MCF 10A (cell line): ENCODE measurements at regions not wholly inside any gene's neighbourhood (a gene's known extent, or its start where the extent isn't known, plus 50 kb on each side); places are given as distances from the start of the nearest gene placed in this dataset.
"Not testable (repeated sequence)": the region's sequence is repeated elsewhere in the genome, so short reads cannot be mapped to it uniquely, and the experiment has no call there.

Experiments
- BruUV-seq: library from RNA; stranded (reverse); fragments of 400-500 nt; replicated peaks from 2 replicates; lab custom pipeline; 2021; lab: Mats Ljungman, UMichigan
- CTCF ChIA-PET: fragments of 300-600 bp; sonication (Branson Sonifier 250); formaldehyde crosslinking; extraction: SDS; loops from one replicate; lab custom pipeline; 2021; ENCODE audit warnings: antibody characterized with exemption, inconsistent platforms; lab: Yijun Ruan, JAX
- POLR2A ChIA-PET: fragments of 300-600, 350-650 bp; sonication (Branson Sonifier 250); formaldehyde crosslinking; extraction: SDS; loops from one replicate; lab custom pipeline; 2020; ENCODE audit warnings: antibody characterized with exemption, inconsistent platforms; lab: Yijun Ruan, JAX
- DNase-seq: peaks from one replicate; pipeline ENCODE4 v3.0.0-alpha.2; 2018; ENCODE audit not compliant: unreplicated experiment
- H3K27ac Mint-ChIP-seq: one replicate; pipeline ENCODE4 v1.8.0; 2022; ENCODE audit warnings: mild to moderate bottlenecking, low read depth, mixed read lengths; ENCODE audit not compliant: unreplicated experiment
- H3K27me3 Mint-ChIP-seq: one replicate; pipeline ENCODE4 v1.8.0; 2022; ENCODE audit warnings: mixed read lengths; ENCODE audit not compliant: insufficient read depth, unreplicated experiment
- H3K36me3 Mint-ChIP-seq: one replicate; pipeline ENCODE4 v1.8.0; 2022; ENCODE audit warnings: mild to moderate bottlenecking, moderate library complexity, mixed read lengths; ENCODE audit not compliant: insufficient read depth, unreplicated experiment
- H3K4me1 Mint-ChIP-seq: one replicate; pipeline ENCODE4 v1.8.0; 2022; ENCODE audit warnings: mixed read lengths; ENCODE audit not compliant: insufficient read depth, unreplicated experiment
- H3K4me3 Mint-ChIP-seq: one replicate; pipeline ENCODE4 v1.8.0; 2022; ENCODE audit warnings: mild to moderate bottlenecking, moderate library complexity, mixed read lengths; ENCODE audit not compliant: unreplicated experiment
- H3K9me3 Mint-ChIP-seq: one replicate; pipeline ENCODE4 v1.8.0; 2022; ENCODE audit warnings: mixed read lengths; ENCODE audit not compliant: unreplicated experiment
- intact Hi-C: fragments of 100-400 bp; cut with micrococcal nuclease; formaldehyde crosslinking; loops from 2 replicates; pipeline ENCODE4 v1.14.1; 2022
- TF ChIP-seq, protein P1 (sequence below): fragments of 200-600 bp; IDR thresholded peaks from one replicate; pipeline ENCODE4 v1.8.0; 2022; ENCODE audit warnings: antibody characterized with exemption, mild to moderate bottlenecking; ENCODE audit not compliant: unreplicated experiment

DNA sequence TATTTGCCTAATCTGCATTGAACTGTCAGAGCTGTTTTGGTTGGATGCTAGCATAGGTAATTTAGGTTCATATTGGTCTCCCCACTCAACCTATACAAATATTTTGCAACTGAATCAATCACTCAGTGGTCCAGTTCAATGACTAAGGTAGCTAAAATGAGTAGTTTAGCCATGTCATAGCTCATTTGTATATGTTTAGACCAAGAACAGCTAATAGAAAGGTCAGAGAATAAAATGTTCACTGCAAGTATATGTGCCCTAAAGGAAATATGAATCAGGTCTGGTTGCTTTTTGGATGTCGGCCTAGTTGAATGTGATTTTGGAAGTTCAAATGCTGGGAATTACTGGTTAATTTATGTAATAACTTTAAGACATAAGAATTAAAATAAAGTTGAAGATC is 883.9 kb downstream of the LRFN5 start:
- POLR2A ChIA-PET: interaction anchor here (0.7 kb wide), 1 partner anchor 244 kb away, joined by 3 read pairs; no protein-coding TSS in a partner anchor
- TF ChIP-seq, protein P1, sequence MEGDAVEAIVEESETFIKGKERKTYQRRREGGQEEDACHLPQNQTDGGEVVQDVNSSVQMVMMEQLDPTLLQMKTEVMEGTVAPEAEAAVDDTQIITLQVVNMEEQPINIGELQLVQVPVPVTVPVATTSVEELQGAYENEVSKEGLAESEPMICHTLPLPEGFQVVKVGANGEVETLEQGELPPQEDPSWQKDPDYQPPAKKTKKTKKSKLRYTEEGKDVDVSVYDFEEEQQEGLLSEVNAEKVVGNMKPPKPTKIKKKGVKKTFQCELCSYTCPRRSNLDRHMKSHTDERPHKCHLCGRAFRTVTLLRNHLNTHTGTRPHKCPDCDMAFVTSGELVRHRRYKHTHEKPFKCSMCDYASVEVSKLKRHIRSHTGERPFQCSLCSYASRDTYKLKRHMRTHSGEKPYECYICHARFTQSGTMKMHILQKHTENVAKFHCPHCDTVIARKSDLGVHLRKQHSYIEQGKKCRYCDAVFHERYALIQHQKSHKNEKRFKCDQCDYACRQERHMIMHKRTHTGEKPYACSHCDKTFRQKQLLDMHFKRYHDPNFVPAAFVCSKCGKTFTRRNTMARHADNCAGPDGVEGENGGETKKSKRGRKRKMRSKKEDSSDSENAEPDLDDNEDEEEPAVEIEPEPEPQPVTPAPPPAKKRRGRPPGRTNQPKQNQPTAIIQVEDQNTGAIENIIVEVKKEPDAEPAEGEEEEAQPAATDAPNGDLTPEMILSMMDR: no peak
- BruUV-seq: no TSS peak
- H3K4me3 Mint-ChIP-seq: no peak overlapping the region
- H3K9me3 Mint-ChIP-seq: no peaks in the 10 kb centered on the region
- no peak overlapping the region for H3K27ac Mint-ChIP-seq
- CTCF ChIA-PET: no interaction called here
- H3K4me1 Mint-ChIP-seq: no peaks in the 10 kb centered on the region
- intact Hi-C loops: no loop called here
- H3K27me3 Mint-ChIP-seq: no peaks in the 10 kb centered on the region
- H3K36me3 Mint-ChIP-seq: no peaks in the 10 kb centered on the region
- no peak for DNase-seq

- ChIA-PET CTCF (no interaction called here), POLR2A (interaction anchor here (1.1 kb wide), 1 partner anchor 14 kb away, joined by 5 read pairs; no protein-coding TSS in a partner anchor)
- Mint-ChIP-seq H3K36me3 (no peaks in the 10 kb centered on the region), H3K9me3 (no peaks in the 10 kb centered on the region), H3K4me3 (no peak overlapping the region), H3K4me1 (no peaks in the 10 kb centered on the region), H3K27me3 (no peaks in the 10 kb centered on the region), H3K27ac (no peak overlapping the region)
- intact Hi-C loops: no loop called here
- no peak for DNase-seq
- TF ChIP-seq, protein P1: no peak
- BruUV-seq: no TSS peak
These were observed 882.3 kb downstream of the LRFN5 start for GRCh38 chr14:42488965-42489364.

- not testable (repeated sequence) for H3K27ac Mint-ChIP-seq
These were observed 875.8 kb downstream of the LRFN5 start for GRCh38 chr14:42482345-42482971.

GRCh38 chr14:42481714-42482113 is 875.0 kb downstream of the LRFN5 start:
- CTCF ChIA-PET: interaction anchor here (0.7 kb wide), 1 partner anchor 1081 kb away, joined by 4 read pairs; no protein-coding TSS in a partner anchor
- DNase-seq, H3K27ac Mint-ChIP-seq, H3K4me3 Mint-ChIP-seq, H3K9me3 Mint-ChIP-seq, H3K36me3 Mint-ChIP-seq, BruUV-seq, POLR2A ChIA-PET, intact Hi-C loops, H3K27me3 Mint-ChIP-seq, H3K4me1 Mint-ChIP-seq: not testable (repeated sequence)

More at GRCh38 chr14:42482345-42482971, 875.8 kb downstream of the LRFN5 start:
- CTCF ChIA-PET: interaction anchor here (0.7 kb wide), 1 partner anchor 1080 kb away, joined by 4 read pairs; no protein-coding TSS in a partner anchor
- POLR2A ChIA-PET, intact Hi-C loops, BruUV-seq, DNase-seq, H3K27me3 Mint-ChIP-seq, H3K36me3 Mint-ChIP-seq, H3K4me1 Mint-ChIP-seq, H3K9me3 Mint-ChIP-seq, H3K4me3 Mint-ChIP-seq: not testable (repeated sequence)

DNA sequence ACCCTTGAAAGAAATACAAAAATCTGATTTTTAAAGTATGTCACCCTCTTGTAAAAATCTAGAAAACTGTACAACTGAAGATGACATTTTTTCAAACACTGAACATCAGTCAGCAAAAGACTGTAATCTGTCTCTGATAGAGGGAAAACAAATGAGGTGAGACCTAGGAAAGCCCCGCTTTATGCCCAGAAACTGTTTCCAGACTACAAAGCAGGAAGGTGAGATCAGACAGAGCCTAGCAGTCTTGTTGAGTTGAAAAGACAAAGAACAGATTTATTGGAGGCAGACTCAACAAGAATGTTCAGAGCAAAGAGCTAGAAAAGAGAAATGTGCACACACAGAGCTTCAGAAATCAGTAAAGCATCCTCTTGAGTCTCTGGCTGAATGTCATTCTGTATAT is 873.6 kb downstream of the LRFN5 start:
- Mint-ChIP-seq H3K9me3 (no peaks in the 10 kb centered on the region), H3K27me3 (no peaks in the 10 kb centered on the region), H3K4me1 (no peaks in the 10 kb centered on the region), H3K36me3 (peaks cover 6% of the 10 kb centered on the region), H3K27ac (no peak overlapping the region), H3K4me3 (no peak overlapping the region)
- no TSS peak for BruUV-seq
- ChIA-PET POLR2A (no interaction called here), CTCF (no interaction called here)
- DNase-seq: no peak
- intact Hi-C loops: no loop called here
- TF ChIP-seq, protein P1: no peak
